Coronary artery (tissue), 2 donors: ENCODE measurements at regions not wholly inside any gene's neighbourhood (a gene's known extent, or its start where the extent isn't known, plus 50 kb on each side); places are given as distances from the start of the nearest gene placed in this dataset.
"Not testable (repeated sequence)": the region's sequence is repeated elsewhere in the genome, so short reads cannot be mapped to it uniquely, and the experiment has no call there.

Experiments used
- DNase-seq: peaks from one replicate; pipeline ENCODE4 v3.0.0-alpha.2; 2017; ENCODE audit warnings: low spot score
- H3K27ac ChIP-seq, 2 donors: fragments of 200-600 bp; sonication (generic); one replicate each; pipeline ENCODE4 v1.5.1; 2016 to 2019
- H3K4me3 ChIP-seq: fragments of 200-600 bp; sonication (generic); 2 replicates; pipeline ENCODE4 v1.5.1; 2016; ENCODE audit warnings: mild to moderate bottlenecking, moderate library complexity
- TF ChIP-seq, protein P1 (sequence below): fragments of 200-600 bp; sonication (generic); IDR thresholded peaks from one replicate; pipeline ENCODE4 v1.5.1; 2019; ENCODE audit warnings: antibody characterized with exemption

DNA sequence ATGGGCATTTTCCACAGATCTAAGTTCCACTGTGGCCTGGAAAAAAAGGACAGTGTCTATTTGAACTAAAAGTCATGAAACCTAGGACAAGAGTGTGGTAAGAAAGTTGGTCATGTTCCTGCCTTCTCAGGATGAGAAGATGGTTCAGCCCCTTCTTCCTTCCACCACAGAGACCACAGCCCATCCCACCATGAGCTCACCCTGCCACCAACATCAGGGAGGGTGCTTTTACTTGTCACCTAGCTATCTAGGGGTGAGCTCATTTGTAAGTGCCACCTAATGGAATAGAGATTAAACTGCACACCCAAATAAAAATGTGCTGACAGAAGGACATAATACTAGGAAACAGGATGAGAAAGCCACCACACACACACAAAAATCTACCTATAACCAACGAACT is 235.9 kb downstream of the SPIN4 start:
- TF ChIP-seq, protein P1, sequence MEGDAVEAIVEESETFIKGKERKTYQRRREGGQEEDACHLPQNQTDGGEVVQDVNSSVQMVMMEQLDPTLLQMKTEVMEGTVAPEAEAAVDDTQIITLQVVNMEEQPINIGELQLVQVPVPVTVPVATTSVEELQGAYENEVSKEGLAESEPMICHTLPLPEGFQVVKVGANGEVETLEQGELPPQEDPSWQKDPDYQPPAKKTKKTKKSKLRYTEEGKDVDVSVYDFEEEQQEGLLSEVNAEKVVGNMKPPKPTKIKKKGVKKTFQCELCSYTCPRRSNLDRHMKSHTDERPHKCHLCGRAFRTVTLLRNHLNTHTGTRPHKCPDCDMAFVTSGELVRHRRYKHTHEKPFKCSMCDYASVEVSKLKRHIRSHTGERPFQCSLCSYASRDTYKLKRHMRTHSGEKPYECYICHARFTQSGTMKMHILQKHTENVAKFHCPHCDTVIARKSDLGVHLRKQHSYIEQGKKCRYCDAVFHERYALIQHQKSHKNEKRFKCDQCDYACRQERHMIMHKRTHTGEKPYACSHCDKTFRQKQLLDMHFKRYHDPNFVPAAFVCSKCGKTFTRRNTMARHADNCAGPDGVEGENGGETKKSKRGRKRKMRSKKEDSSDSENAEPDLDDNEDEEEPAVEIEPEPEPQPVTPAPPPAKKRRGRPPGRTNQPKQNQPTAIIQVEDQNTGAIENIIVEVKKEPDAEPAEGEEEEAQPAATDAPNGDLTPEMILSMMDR, result no peak
- Histone ChIP-seq H3K27ac (no peak overlapping the region), H3K4me3 (no peak overlapping the region)
- no peak for DNase-seq

- H3K4me3 ChIP-seq, result no peak overlapping the region
- H3K27ac ChIP-seq, result no peak overlapping the region
- TF ChIP-seq, protein P1, result no peak
- DNase-seq, result no peak
Observed at GRCh38 chrX:63101879-63102620, 249.1 kb downstream of the SPIN4 start.

DNA sequence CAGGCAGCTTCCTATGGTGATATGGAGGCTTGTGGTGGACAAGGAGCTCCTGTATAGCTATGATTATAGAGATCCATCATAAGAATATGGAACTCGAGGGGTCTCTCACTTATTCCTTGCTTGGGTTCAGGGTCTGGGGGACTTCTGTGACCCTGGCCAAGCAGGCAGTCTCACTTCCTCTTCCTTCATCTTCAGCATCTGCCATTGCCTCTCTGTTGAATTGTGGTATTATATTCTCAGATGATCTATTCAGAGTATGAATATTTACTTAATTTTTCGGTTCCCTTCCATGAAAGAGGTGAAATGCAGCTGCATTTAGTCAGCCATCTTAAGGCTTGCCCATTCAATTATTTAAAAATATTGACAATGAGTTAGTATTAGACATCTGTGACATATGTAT is 292.9 kb downstream of the SPIN4 start:
- TF ChIP-seq, protein P1, result no peak
- no peak overlapping the region for H3K27ac ChIP-seq
- H3K4me3 ChIP-seq, result no peak overlapping the region
- no peak for DNase-seq

DNA sequence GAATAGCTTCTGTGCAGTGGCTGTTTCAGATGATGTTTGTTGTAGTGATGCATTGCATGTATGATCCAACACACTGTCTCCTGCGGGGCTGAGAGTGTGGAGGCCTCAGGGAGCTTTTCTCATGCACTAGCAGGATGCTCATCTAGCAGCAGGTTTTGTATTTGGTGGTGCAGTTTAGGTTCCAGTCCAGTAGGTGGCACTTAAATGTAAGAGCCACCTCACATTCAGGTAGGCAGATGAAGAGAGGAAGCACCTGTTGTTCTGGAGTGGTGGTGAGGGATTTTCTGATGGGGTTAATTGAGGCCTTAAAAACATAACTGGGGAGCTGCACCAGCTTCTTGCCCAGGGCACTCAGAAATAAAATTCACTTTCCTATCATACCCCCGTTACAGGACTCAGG is 300.9 kb downstream of the SPIN4 start:
- DNase-seq, result no peak
- Histone ChIP-seq H3K4me3 (no peak overlapping the region), H3K27ac (no peak overlapping the region)
- TF ChIP-seq, protein P1, result no peak

DNA sequence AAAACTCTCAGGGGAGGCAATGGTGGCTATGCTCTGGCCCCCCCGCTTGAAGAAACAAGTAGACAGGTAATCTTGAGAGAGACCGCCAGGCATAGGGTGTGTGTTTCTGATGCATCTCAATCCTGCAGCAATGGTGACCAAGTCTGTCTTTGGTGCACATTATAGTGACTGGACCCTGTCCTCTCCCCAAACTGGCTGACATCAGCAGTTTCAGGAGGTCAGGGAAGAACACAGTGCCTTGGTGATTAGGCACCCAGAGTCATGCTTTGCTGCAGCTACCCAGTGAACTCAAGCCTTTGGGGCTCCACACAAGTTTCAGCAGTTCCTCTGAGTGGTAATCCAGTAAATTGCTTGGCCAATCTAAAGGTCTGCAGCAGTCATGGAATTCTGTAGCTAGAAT is 318.3 kb downstream of the SPIN4 start:
- DNase-seq, result no peak
- H3K4me3 ChIP-seq, result no peak overlapping the region
- TF ChIP-seq, protein P1, result no peak
- no peak overlapping the region for H3K27ac ChIP-seq

DNA sequence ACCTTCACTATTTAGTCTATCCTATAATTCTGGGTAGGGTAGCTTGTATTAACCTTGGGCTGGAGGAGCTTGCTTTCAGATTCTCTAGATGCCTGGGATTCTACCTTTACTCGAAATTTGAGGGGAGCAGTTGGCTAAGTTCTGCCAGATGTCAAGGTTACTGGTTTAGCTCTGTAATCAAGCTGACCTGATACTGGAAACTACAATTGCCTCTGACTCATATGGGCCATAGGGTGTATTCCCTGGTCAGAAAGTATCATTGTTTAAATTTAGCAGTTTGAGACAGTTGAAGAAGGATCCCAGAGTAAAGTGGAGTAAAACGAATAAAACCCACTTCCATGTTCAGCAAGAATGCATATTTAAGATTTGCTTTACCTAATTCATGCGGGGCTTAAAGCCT is 337.6 kb downstream of the SPIN4 start:
- TF ChIP-seq, protein P1, result no peak
- H3K27ac ChIP-seq, result no peak overlapping the region
- H3K4me3 ChIP-seq, result no peak overlapping the region
- no peak for DNase-seq

GRCh38 chrX:63012574-63012973 is 338.6 kb downstream of the SPIN4 start:
- no peak for DNase-seq

DNA sequence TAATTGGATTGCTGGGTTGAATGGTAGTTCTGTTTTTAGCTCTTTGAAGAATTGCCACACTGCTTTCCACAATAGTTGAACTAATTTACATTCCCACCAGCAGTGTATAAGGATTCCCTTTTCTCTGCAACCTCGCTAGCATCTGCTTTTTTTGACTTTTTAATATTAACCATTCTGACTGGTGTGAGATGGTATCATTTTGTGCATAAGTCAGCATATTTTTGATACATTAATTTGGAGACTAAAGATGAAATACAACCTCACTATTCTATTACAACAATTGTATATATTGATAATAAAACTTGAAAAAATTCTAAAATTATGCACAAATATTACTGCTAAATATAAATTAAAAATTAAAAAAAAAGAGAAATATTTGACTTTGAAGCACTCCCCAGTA is 350.9 kb downstream of the SPIN4 start:
- not testable (repeated sequence) for DNase-seq, H3K4me3 ChIP-seq, H3K27ac ChIP-seq

More at GRCh38 chrX:63012574-63012973, 338.6 kb downstream of the SPIN4 start:
- Histone ChIP-seq H3K27ac (no peak overlapping the region), H3K4me3 (no peak overlapping the region)
- TF ChIP-seq, protein P1, result no peak
